ENCODE measurements at regions not wholly inside any gene's neighbourhood (a gene's known extent, or its start where the extent isn't known, plus 50 kb on each side); places are given as distances from the start of the nearest gene placed in this dataset.

GRCh38 chr18:7168408-7168807 lies 50.8 kb upstream of the LAMA1 start:
- ChIA-PET CTCF (no interaction called here), POLR2A (ENCODE audit: low non-redundant PET) (no interaction called here)
- no peaks in the 10 kb centered on the region for H3K4me1 ChIP-seq (ENCODE audit: insufficient read depth, low read length, poor library complexity, severe bottlenecking)
- BruUV-seq (replicated peaks): no TSS peak
- DNase-seq (ENCODE audit: low spot score): no peak
- no peaks in the 10 kb centered on the region for H3K27me3 ChIP-seq (replicated peaks; ENCODE audit: insufficient read depth, low read depth, low read length, poor library complexity)
- no peak overlapping the region for H3K27ac ChIP-seq (ENCODE audit: low read depth, low read length, poor library complexity, severe bottlenecking)
- intact Hi-C loops (cut with micrococcal nuclease; ENCODE audit: unreplicated experiment): no loop called here
- H3K4me3 ChIP-seq (ENCODE audit: low read depth, low read length, poor library complexity, severe bottlenecking): no peak overlapping the region
- no peaks in the 10 kb centered on the region for H3K9me3 ChIP-seq (ENCODE audit: low read depth, low read length, poor library complexity, severe bottlenecking)
- no peaks in the 10 kb centered on the region for H3K36me3 ChIP-seq (ENCODE audit: insufficient read depth, low read length, poor library complexity, severe bottlenecking)
- TF ChIP-seq EZH2 (IDR thresholded peaks at IDR 0.05; ENCODE audit: borderline replicate concordance, low read depth, low read length, poor library complexity, severe bottlenecking): no peak
- TF ChIP-seq CTCF (conservative IDR thresholded peaks at IDR 0.05; ENCODE audit: low read depth, low read length): no peak

Data from A673 (cell line).